ENCODE measurements at regions not wholly inside any gene's neighbourhood (a gene's known extent, or its start where the extent isn't known, plus 50 kb on each side); places are given as distances from the start of the nearest gene placed in this dataset.

- no peaks in the 10 kb centered on the region for H3K4me1 ChIP-seq (ENCODE audit: control insufficient read depth, insufficient read depth, low read length)
- no peaks in the 10 kb centered on the region for H3K27me3 ChIP-seq (ENCODE audit: control insufficient read depth, insufficient read depth, low read length)
- 60% methylated on average over 1 of the region's 4 CpGs for WGBS (ENCODE audit: insufficient coverage)
- no peak overlapping the region for H3K4me3 ChIP-seq (ENCODE audit: low read length)
- H3K27ac ChIP-seq (ENCODE audit: low read length): no peak overlapping the region
- no peaks in the 10 kb centered on the region for H3K9me3 ChIP-seq (replicated peaks; ENCODE audit: control insufficient read depth, low read depth, low read length)
- H3K36me3 ChIP-seq (ENCODE audit: control insufficient read depth, insufficient read depth, low read length): no peaks in the 10 kb centered on the region
- no peak for DNase-seq
Observed at GRCh38 chr18:67730886-67731285, 214.4 kb upstream of the DSEL start.

DNA sequence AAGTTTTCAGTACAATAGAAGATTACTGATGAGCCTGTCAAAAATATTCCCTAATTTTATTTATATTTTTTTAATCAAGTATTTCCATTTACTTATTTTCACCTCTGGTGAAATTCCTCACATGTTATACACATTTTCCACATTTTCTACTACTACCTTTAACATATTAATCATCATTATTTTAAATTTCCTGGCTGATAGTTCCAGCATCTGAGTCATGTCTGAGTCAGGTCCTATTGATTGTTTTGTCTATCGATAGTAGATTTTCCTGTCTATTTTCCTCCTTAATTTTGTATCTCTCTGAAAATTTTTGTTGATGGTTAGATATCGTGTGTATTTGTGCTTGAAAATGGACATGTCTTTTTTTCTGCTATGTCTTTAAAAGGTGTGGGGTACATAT is 211.8 kb upstream of the DSEL start:
- H3K4me1 ChIP-seq (ENCODE audit: control insufficient read depth, insufficient read depth, low read length): no peaks in the 10 kb centered on the region
- no peaks in the 10 kb centered on the region for H3K9me3 ChIP-seq (replicated peaks; ENCODE audit: control insufficient read depth, low read depth, low read length)
- H3K36me3 ChIP-seq (ENCODE audit: control insufficient read depth, insufficient read depth, low read length): no peaks in the 10 kb centered on the region
- H3K27ac ChIP-seq (ENCODE audit: low read length): no peak overlapping the region
- H3K4me3 ChIP-seq (ENCODE audit: low read length): no peak overlapping the region
- no CpG with 5 or more reads among the region's 2 CpGs for WGBS (ENCODE audit: insufficient coverage)
- no peak for DNase-seq
- no peaks in the 10 kb centered on the region for H3K27me3 ChIP-seq (ENCODE audit: control insufficient read depth, insufficient read depth, low read length)

DNA sequence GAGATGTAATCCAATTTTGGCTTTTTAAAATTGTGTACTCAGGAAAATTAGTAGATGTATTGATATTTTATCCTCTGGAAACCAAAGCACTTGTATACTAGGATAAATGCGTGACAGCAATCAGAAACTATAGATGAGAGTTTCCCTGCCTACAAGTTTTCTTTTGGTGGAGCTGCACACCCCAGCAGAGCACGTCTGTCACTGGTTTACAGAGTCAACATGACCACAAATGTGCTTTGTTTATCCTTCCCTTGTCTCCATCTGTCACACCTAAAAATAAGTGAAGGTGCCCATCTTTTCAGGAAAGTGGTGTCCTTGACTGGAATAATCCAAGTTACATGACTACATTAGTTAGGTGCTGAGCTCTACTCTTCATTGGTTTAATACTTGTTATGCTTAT is 210.4 kb upstream of the DSEL start:
- no CpG with 5 or more reads among the region's 2 CpGs for WGBS (ENCODE audit: insufficient coverage)
- no peaks in the 10 kb centered on the region for H3K27me3 ChIP-seq (ENCODE audit: control insufficient read depth, insufficient read depth, low read length)
- H3K9me3 ChIP-seq (replicated peaks; ENCODE audit: control insufficient read depth, low read depth, low read length): no peaks in the 10 kb centered on the region
- no peak overlapping the region for H3K4me3 ChIP-seq (ENCODE audit: low read length)
- no peak for DNase-seq
- H3K27ac ChIP-seq (ENCODE audit: low read length): no peak overlapping the region
- H3K4me1 ChIP-seq (ENCODE audit: control insufficient read depth, insufficient read depth, low read length): no peaks in the 10 kb centered on the region
- H3K36me3 ChIP-seq (ENCODE audit: control insufficient read depth, insufficient read depth, low read length): no peaks in the 10 kb centered on the region

DNA sequence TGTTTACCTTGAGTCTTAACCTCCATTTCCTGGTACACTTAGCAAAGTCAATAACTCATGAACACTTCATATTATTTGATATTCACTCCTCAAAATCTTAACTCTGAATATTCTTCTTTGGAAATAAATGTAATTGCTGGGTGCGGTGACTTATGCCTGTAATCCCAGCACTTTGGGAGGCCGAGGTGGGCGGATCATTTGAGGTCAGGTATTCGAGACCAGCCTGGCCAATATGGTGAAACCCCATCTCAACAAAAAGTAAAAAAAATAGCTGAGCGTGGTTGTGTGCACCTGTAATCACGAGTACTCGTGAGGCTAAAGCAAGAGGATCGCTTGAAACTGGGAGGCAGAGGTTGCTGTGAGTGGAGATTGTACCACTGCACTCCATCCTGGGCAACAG is 201.3 kb upstream of the DSEL start:
- DNase-seq: no peak
- H3K27me3 ChIP-seq (ENCODE audit: control insufficient read depth, insufficient read depth, low read length): no peaks in the 10 kb centered on the region
- WGBS (ENCODE audit: insufficient coverage): 100% methylated on average over 1 of the region's 8 CpGs

DNA sequence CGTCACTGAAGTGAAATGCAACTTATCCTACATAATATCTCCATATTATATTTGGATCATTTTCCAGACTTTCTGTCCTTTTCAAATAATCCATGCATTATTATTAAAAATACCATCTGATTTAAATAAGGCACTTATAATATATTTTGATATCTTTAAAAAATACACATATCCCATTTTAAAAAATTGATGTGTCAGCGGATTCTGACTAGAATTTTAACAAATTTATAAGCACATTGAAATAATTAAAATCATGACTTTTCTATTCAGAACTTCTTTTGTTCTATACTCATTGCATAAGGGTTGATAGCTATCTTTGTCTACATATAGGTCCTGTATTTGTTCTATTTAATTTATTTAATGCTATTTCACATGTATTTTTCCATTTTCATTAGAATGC is 199.0 kb upstream of the DSEL start:
- Histone ChIP-seq H3K9me3 (replicated peaks; ENCODE audit: control insufficient read depth, low read depth, low read length) (no peaks in the 10 kb centered on the region), H3K4me1 (ENCODE audit: control insufficient read depth, insufficient read depth, low read length) (no peaks in the 10 kb centered on the region), H3K36me3 (ENCODE audit: control insufficient read depth, insufficient read depth, low read length) (no peaks in the 10 kb centered on the region), H3K27ac (ENCODE audit: low read length) (no peak overlapping the region), H3K27me3 (ENCODE audit: control insufficient read depth, insufficient read depth, low read length) (no peaks in the 10 kb centered on the region), H3K4me3 (ENCODE audit: low read length) (no peak overlapping the region)
- no peak for DNase-seq
- no CpG with 5 or more reads among the region's 2 CpGs for WGBS (ENCODE audit: insufficient coverage)

More for the DNA sequence above, 201.3 kb upstream of the DSEL start:
- Histone ChIP-seq H3K9me3 (replicated peaks; ENCODE audit: control insufficient read depth, low read depth, low read length) (no peaks in the 10 kb centered on the region), H3K27ac (ENCODE audit: low read length) (no peak overlapping the region), H3K4me3 (ENCODE audit: low read length) (no peak overlapping the region), H3K36me3 (ENCODE audit: control insufficient read depth, insufficient read depth, low read length) (no peaks in the 10 kb centered on the region), H3K4me1 (ENCODE audit: control insufficient read depth, insufficient read depth, low read length) (no peaks in the 10 kb centered on the region)

- Histone ChIP-seq H3K36me3 (ENCODE audit: control insufficient read depth, insufficient read depth, low read length) (no peaks in the 10 kb centered on the region), H3K9me3 (replicated peaks; ENCODE audit: control insufficient read depth, low read depth, low read length) (no peaks in the 10 kb centered on the region), H3K27me3 (ENCODE audit: control insufficient read depth, insufficient read depth, low read length) (no peaks in the 10 kb centered on the region), H3K4me3 (ENCODE audit: low read length) (no peak overlapping the region), H3K27ac (ENCODE audit: low read length) (no peak overlapping the region), H3K4me1 (ENCODE audit: control insufficient read depth, insufficient read depth, low read length) (no peaks in the 10 kb centered on the region)
- 86% methylated on average over 1 of the region's 2 CpGs for WGBS (ENCODE audit: insufficient coverage)
- DNase-seq: no peak
Observed at GRCh38 chr18:67710639-67711038, 194.1 kb upstream of the DSEL start.

- no peaks in the 10 kb centered on the region for H3K36me3 ChIP-seq (ENCODE audit: control insufficient read depth, insufficient read depth, low read length)
- WGBS (ENCODE audit: insufficient coverage): 84% methylated on average over 2 of the region's 2 CpGs
- H3K4me3 ChIP-seq (ENCODE audit: low read length): no peak overlapping the region
- no peaks in the 10 kb centered on the region for H3K4me1 ChIP-seq (ENCODE audit: control insufficient read depth, insufficient read depth, low read length)
- H3K27me3 ChIP-seq (ENCODE audit: control insufficient read depth, insufficient read depth, low read length): no peaks in the 10 kb centered on the region
- no peaks in the 10 kb centered on the region for H3K9me3 ChIP-seq (replicated peaks; ENCODE audit: control insufficient read depth, low read depth, low read length)
- no peak overlapping the region for H3K27ac ChIP-seq (ENCODE audit: low read length)
- DNase-seq: no peak
Observed at GRCh38 chr18:67705748-67706147, 189.2 kb upstream of the DSEL start.

DNA sequence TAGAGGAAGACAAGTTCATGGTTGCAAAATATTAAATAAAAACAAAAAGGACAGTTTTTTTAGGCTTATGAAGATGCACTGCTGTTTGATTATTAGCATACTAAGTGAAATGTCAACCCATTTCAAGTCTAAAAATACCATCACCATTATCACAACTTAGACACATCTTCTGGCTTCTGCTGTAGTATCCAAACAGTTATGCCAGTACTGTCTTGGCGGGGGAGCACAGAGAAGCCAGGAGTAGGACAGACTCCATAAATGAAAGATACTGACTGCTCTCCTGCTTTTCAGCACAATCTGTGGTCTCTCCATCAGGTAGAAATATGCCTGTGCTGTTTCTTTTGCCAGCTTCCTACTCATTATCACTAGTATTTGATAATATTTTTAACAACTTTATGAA is 179.2 kb upstream of the DSEL start:
- no CpG with 5 or more reads among the region's 1 CpG for WGBS (ENCODE audit: insufficient coverage)
- Histone ChIP-seq H3K36me3 (ENCODE audit: control insufficient read depth, insufficient read depth, low read length) (no peaks in the 10 kb centered on the region), H3K4me1 (ENCODE audit: control insufficient read depth, insufficient read depth, low read length) (no peaks in the 10 kb centered on the region), H3K27ac (ENCODE audit: low read length) (no peak overlapping the region), H3K4me3 (ENCODE audit: low read length) (no peak overlapping the region), H3K9me3 (replicated peaks; ENCODE audit: control insufficient read depth, low read depth, low read length) (no peaks in the 10 kb centered on the region), H3K27me3 (ENCODE audit: control insufficient read depth, insufficient read depth, low read length) (no peaks in the 10 kb centered on the region)
- DNase-seq: no peak

GRCh38 chr18:67694787-67695186 is 178.3 kb upstream of the DSEL start:
- H3K27me3 ChIP-seq (ENCODE audit: control insufficient read depth, insufficient read depth, low read length): no peaks in the 10 kb centered on the region
- DNase-seq: no peak
- no peaks in the 10 kb centered on the region for H3K9me3 ChIP-seq (replicated peaks; ENCODE audit: control insufficient read depth, low read depth, low read length)
- no peak overlapping the region for H3K4me3 ChIP-seq (ENCODE audit: low read length)
- H3K27ac ChIP-seq (ENCODE audit: low read length): no peak overlapping the region
- no CpG with 5 or more reads among the region's 2 CpGs for WGBS (ENCODE audit: insufficient coverage)
- H3K36me3 ChIP-seq (ENCODE audit: control insufficient read depth, insufficient read depth, low read length): no peaks in the 10 kb centered on the region
- no peaks in the 10 kb centered on the region for H3K4me1 ChIP-seq (ENCODE audit: control insufficient read depth, insufficient read depth, low read length)

DNA sequence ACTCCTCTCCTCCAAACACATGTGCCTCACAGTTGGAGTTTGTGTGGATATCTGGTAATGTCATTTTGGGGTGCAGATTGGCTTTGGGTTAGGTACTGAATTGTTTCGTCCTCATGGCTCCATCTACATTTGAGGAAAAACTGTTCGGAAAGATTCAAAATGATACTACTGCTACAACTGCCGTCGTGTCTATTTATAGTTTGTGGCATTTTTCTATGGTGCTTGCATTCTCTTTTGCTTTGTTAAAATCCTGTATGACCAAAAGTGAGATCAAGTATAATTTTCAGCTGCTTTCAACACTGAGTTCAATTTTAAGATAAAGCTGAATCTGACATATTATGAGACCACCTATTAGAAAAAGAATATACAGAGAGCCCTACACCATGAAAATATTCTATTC is 176.3 kb upstream of the DSEL start:
- Histone ChIP-seq H3K27ac (ENCODE audit: low read length) (no peak overlapping the region), H3K9me3 (replicated peaks; ENCODE audit: control insufficient read depth, low read depth, low read length) (no peaks in the 10 kb centered on the region), H3K4me1 (ENCODE audit: control insufficient read depth, insufficient read depth, low read length) (no peaks in the 10 kb centered on the region), H3K27me3 (ENCODE audit: control insufficient read depth, insufficient read depth, low read length) (no peaks in the 10 kb centered on the region), H3K36me3 (ENCODE audit: control insufficient read depth, insufficient read depth, low read length) (no peaks in the 10 kb centered on the region), H3K4me3 (ENCODE audit: low read length) (no peak overlapping the region)
- no CpG with 5 or more reads among the region's 4 CpGs for WGBS (ENCODE audit: insufficient coverage)
- peak; percentile 18 for DNase-seq

GRCh38 chr18:67682516-67682915 is 166.0 kb upstream of the DSEL start:
- Histone ChIP-seq H3K27ac (ENCODE audit: low read length) (no peak overlapping the region), H3K4me3 (ENCODE audit: low read length) (no peak overlapping the region), H3K9me3 (replicated peaks; ENCODE audit: control insufficient read depth, low read depth, low read length) (no peaks in the 10 kb centered on the region), H3K36me3 (ENCODE audit: control insufficient read depth, insufficient read depth, low read length) (no peaks in the 10 kb centered on the region), H3K27me3 (ENCODE audit: control insufficient read depth, insufficient read depth, low read length) (no peaks in the 10 kb centered on the region), H3K4me1 (ENCODE audit: control insufficient read depth, insufficient read depth, low read length) (no peaks in the 10 kb centered on the region)
- DNase-seq: no peak
- WGBS (ENCODE audit: insufficient coverage): no CpG with 5 or more reads among the region's 1 CpG

Data from muscle of leg (tissue), 3 donors.